OCI-LY3 (cell line): ENCODE measurements at regions not wholly inside any gene's neighbourhood (a gene's known extent, or its start where the extent isn't known, plus 50 kb on each side); places are given as distances from the start of the nearest gene placed in this dataset.
A peak's percentile ranks its signal among the peaks of the same experiment; 100 is the strongest.

Source experiments
- H2AFZ ChIP-seq: fragments of 200-600, 300-600 bp; shearing (Covaris generic); 2 replicates; pipeline ENCODE4 v1.6.0; 2014; ENCODE audit warnings: antibody characterized with exemption, low read depth, low read length
- H3K27ac ChIP-seq: fragments of 200-600, 300-600 bp; sonication (generic); 2 replicates; pipeline ENCODE4 v1.5.1; 2014; ENCODE audit warnings: mild to moderate bottlenecking, low read length, moderate library complexity, mixed read lengths
- H3K27me3 ChIP-seq: fragments of 200-600, 300-600 bp; sonication (generic); 2 replicates; pipeline ENCODE4 v1.6.1; 2014; ENCODE audit warnings: low read depth, low read length, mixed read lengths
- H3K36me3 ChIP-seq: fragments of 200-600, 300-600 bp; sonication (generic); replicated peaks from 2 replicates; pipeline ENCODE3; 2014; ENCODE audit warnings: low read depth, low read length, mixed read lengths
- H3K4me1 ChIP-seq: fragments of 300-600, 200-600 bp; sonication (generic); 2 replicates; pipeline ENCODE4 v1.6.1; 2014; ENCODE audit warnings: low read length, mixed read lengths
- H3K4me2 ChIP-seq: fragments of 200-600, 300-600 bp; sonication (generic); 2 replicates; pipeline ENCODE4 v1.6.1; 2014; ENCODE audit warnings: low read length, mixed read lengths
- H3K4me3 ChIP-seq: fragments of 300-600, 200-600 bp; sonication (generic); 2 replicates; pipeline ENCODE4 v1.5.1; 2014; ENCODE audit warnings: antibody characterized with exemption, mild to moderate bottlenecking, low read length, moderate library complexity
- H3K79me2 ChIP-seq: fragments of 300-600, 200-600 bp; shearing (Covaris generic); 2 replicates; pipeline ENCODE4 v1.6.1; 2014; ENCODE audit warnings: mild to moderate bottlenecking, low read length, mixed read lengths
- H3K9ac ChIP-seq: fragments of 300-600, 200-600 bp; shearing (Covaris generic); 2 replicates; pipeline ENCODE4 v1.6.0; 2014; ENCODE audit warnings: mild to moderate bottlenecking, low read length, moderate library complexity
- H3K9me3 ChIP-seq: fragments of 200-600, 300-600 bp; shearing (Covaris generic); 2 replicates; pipeline ENCODE4 v1.6.1; 2014; ENCODE audit warnings: low read length, mixed read lengths; ENCODE audit not compliant: insufficient read depth
- H4K20me1 ChIP-seq: fragments of 200-600, 300-600 bp; sonication (generic); 2 replicates; pipeline ENCODE4 v1.6.1; 2016; ENCODE audit warnings: low read length, mixed read lengths; ENCODE audit not compliant: insufficient read depth
- EZH2phosphoT487 ChIP-seq: fragments of 200-600 bp; shearing (Covaris generic); IDR thresholded peaks from 2 replicates; pipeline ENCODE4 v1.6.1; 2018; ENCODE audit warnings: antibody characterized with exemption, mixed run types, low read depth
- TF ChIP-seq, protein P1 (sequence below): fragments of 200-600, 300-600 bp; sonication (generic); IDR thresholded peaks from 2 replicates; pipeline ENCODE4 v1.5.1; 2014; ENCODE audit warnings: antibody characterized with exemption, low read length, low read depth

DNA sequence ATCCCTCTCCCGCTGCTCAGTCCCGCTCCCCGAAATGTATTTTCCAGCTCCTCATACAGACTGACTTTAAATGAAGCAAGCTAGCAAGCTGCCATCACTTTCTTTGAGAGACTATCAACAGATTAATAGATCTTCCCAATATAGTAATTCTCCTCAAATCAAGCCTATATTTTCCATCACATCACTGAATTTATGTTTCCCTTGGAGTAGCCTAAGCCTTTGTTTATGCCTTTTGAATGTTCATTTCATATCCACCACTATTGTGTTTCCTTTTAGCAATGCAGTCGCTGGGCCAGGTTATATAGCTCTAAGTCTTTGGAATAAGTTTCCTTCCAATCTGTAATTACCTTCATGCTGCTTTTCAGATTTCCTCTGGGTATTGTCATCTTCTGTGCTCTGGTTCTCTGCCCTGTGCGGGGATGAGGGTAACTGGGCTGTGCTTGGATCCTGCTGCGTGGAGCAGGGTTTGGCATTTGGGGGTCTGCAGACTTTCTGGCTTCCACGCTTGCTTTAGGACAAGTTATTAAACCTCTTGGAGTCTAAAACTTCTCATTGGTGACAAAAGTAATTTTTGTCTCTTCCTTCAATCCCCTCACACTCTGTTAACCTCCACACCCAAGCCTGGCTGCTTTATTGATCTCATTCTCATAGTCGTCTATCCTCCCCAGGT is 256.9 kb downstream of the DLEU7 start:
- no peaks in the 10 kb centered on the region for H3K79me2 ChIP-seq
- H2AFZ ChIP-seq = peak overlapping the region; percentile 33; the same call in 1 of the 2 replicates
- TF ChIP-seq EZH2phosphoT487 = no peak
- TF ChIP-seq, protein P1, sequence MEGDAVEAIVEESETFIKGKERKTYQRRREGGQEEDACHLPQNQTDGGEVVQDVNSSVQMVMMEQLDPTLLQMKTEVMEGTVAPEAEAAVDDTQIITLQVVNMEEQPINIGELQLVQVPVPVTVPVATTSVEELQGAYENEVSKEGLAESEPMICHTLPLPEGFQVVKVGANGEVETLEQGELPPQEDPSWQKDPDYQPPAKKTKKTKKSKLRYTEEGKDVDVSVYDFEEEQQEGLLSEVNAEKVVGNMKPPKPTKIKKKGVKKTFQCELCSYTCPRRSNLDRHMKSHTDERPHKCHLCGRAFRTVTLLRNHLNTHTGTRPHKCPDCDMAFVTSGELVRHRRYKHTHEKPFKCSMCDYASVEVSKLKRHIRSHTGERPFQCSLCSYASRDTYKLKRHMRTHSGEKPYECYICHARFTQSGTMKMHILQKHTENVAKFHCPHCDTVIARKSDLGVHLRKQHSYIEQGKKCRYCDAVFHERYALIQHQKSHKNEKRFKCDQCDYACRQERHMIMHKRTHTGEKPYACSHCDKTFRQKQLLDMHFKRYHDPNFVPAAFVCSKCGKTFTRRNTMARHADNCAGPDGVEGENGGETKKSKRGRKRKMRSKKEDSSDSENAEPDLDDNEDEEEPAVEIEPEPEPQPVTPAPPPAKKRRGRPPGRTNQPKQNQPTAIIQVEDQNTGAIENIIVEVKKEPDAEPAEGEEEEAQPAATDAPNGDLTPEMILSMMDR = no peak
- H3K9ac ChIP-seq = no peak overlapping the region
- H3K36me3 ChIP-seq = no peaks in the 10 kb centered on the region
- H3K4me1 ChIP-seq = peaks cover 31% of the 10 kb centered on the region
- no peak overlapping the region for H3K4me3 ChIP-seq
- H3K9me3 ChIP-seq = no peaks in the 10 kb centered on the region
- no peak overlapping the region for H3K27ac ChIP-seq
- no peaks in the 10 kb centered on the region for H4K20me1 ChIP-seq
- H3K27me3 ChIP-seq = no peaks in the 10 kb centered on the region
- H3K4me2 ChIP-seq = no peak overlapping the region; the same call in 1 of the 2 replicates

DNA sequence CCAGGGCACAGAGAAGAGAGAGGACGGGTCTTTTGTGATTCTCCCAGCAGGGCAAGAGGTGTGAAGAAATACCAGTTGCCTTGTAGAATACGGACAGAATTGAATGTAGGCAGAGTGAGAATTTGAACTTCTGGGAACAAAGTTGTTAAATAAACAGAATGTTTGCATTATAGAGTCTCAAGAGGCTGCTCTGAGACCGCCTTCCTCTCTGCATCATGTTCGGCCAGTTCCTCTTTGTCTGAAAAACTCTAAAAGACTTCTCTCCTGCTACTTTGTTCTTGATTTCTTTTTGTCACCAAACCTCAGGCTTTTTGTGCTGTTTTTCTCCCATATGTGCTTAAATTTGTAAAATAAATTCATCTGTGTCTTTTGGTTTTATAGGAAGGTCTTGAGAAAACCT is 256.4 kb downstream of the DLEU7 start:
- H3K4me1 ChIP-seq = peaks cover 35% of the 10 kb centered on the region
- H3K36me3 ChIP-seq = no peaks in the 10 kb centered on the region
- no peaks in the 10 kb centered on the region for H3K79me2 ChIP-seq
- no peak overlapping the region for H3K9ac ChIP-seq
- H4K20me1 ChIP-seq = no peaks in the 10 kb centered on the region
- no peak overlapping the region; the same call in 1 of the 2 replicates for H3K4me2 ChIP-seq
- H3K27me3 ChIP-seq = no peaks in the 10 kb centered on the region
- TF ChIP-seq, protein P1 = no peak
- TF ChIP-seq EZH2phosphoT487 = no peak
- H3K4me3 ChIP-seq = no peak overlapping the region
- no peaks in the 10 kb centered on the region for H3K9me3 ChIP-seq
- H2AFZ ChIP-seq = peak overlapping the region; percentile 33; the same call in 1 of the 2 replicates
- H3K27ac ChIP-seq = no peak overlapping the region

DNA sequence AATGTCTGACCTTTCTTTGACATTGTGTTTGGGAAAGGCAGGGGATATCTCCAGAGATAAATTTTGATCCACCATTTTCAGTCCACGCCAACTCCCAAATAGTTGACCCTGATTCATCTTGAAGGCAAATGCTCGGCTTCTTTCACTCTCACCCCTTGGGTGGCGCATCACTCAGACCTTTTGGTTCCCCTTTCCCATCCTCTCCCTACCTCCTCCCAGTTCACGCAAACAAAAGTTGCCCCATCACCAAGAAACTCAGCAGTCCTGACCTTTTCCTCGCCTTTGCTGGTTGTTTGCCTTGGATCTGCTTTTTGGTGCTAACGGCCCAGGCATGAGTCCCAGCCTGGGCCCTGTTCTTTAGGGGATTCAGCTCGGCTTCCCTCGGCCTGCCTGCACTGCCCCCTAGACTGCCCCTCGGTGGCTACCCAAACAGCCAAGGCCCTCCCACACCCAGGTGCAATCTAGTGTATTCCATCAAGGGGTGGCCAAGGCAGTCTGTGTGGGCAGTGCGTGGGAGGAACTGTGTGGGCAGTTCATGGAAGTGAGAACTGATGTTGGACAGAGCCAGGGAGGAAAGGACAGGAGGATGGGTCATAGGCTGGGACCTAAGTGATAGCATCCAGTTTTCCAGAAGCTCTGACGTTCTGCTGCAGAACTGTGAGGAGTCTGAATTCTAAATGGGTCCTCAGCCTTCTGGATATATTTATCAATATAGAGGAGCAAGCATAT is 255.7 kb downstream of the DLEU7 start:
- no peak overlapping the region for H3K27ac ChIP-seq
- no peaks in the 10 kb centered on the region for H3K36me3 ChIP-seq
- no peaks in the 10 kb centered on the region for H3K9me3 ChIP-seq
- no peak overlapping the region for H3K4me3 ChIP-seq
- peaks cover 42% of the 10 kb centered on the region for H3K4me1 ChIP-seq
- no peak overlapping the region; the same call in 1 of the 2 replicates for H3K4me2 ChIP-seq
- H3K79me2 ChIP-seq = no peaks in the 10 kb centered on the region
- no peak overlapping the region for H3K9ac ChIP-seq
- H4K20me1 ChIP-seq = no peaks in the 10 kb centered on the region
- H2AFZ ChIP-seq = no peak overlapping the region
- H3K27me3 ChIP-seq = no peaks in the 10 kb centered on the region
- TF ChIP-seq EZH2phosphoT487 = no peak
- TF ChIP-seq, protein P1 = no peak

GRCh38 chr13:50588491-50589130 is 254.9 kb downstream of the DLEU7 start:
- Histone ChIP-seq H3K27ac (no peak overlapping the region), H2AFZ (no peak overlapping the region), H4K20me1 (no peaks in the 10 kb centered on the region), H3K9me3 (no peaks in the 10 kb centered on the region), H3K4me3 (no peak overlapping the region), H3K36me3 (no peaks in the 10 kb centered on the region), H3K9ac (no peak overlapping the region), H3K4me1 (peaks cover 50% of the 10 kb centered on the region), H3K27me3 (no peaks in the 10 kb centered on the region), H3K4me2 (no peak overlapping the region), H3K79me2 (no peaks in the 10 kb centered on the region)
- TF ChIP-seq, protein P1 = no peak
- TF ChIP-seq EZH2phosphoT487 = no peak
